Thoracic aorta (tissue), 2 donors: ENCODE measurements at regions not wholly inside any gene's neighbourhood (a gene's known extent, or its start where the extent isn't known, plus 50 kb on each side); places are given as distances from the start of the nearest gene placed in this dataset.

Experiments
- ATAC-seq: fragments of 150-250 bp; one replicate; pipeline ENCODE4 v1.8.0; 2017; ENCODE audit warnings: low read depth; ENCODE audit not compliant: insufficient number of reproducible peaks, low FRiP score
- DNase-seq: peaks from one replicate; pipeline ENCODE4 v3.0.0-alpha.2; 2020; ENCODE audit warnings: low spot score
- H3K27ac ChIP-seq, 2 donors: fragments of 200-600 bp; sonication (generic); 1 replicate in 1 of 2; 2 replicates in 1 of 2; pipeline ENCODE4 v1.5.1; 2016; ENCODE audit warnings: mild to moderate bottlenecking in 2 of 2, moderate library complexity in 2 of 2
- H3K27me3 ChIP-seq: fragments of 200-600 bp; sonication (generic); replicated peaks from 2 replicates; pipeline ENCODE4 v1.6.0; 2016; ENCODE audit warnings: mild to moderate bottlenecking; ENCODE audit not compliant: insufficient read depth
- H3K36me3 ChIP-seq: fragments of 200-600 bp; sonication (generic); one replicate; pipeline ENCODE4 v1.5.1; 2016
- H3K4me1 ChIP-seq, 2 donors: fragments of 200-600 bp; sonication (generic); 1 replicate in 1 of 2; 2 replicates in 1 of 2; pipeline versions ENCODE4 v1.5.1 to v1.6.0; 2016; ENCODE audit warnings: low read depth in 2 of 2, mild to moderate bottlenecking in 1 of 2; ENCODE audit not compliant: control insufficient read depth in 1 of 2
- H3K4me3 ChIP-seq: fragments of 200-600 bp; sonication (generic); 2 replicates; pipeline ENCODE4 v1.5.1; 2016; ENCODE audit warnings: mild to moderate bottlenecking
- H3K9me3 ChIP-seq: fragments of 200-600 bp; sonication (generic); 2 replicates; pipeline ENCODE4 v1.5.1; 2016
- TF ChIP-seq, protein P1 (sequence below): fragments of 200-600 bp; sonication (generic); IDR thresholded peaks from one replicate; pipeline ENCODE4 v1.5.1; 2019; ENCODE audit warnings: antibody characterized with exemption

DNA sequence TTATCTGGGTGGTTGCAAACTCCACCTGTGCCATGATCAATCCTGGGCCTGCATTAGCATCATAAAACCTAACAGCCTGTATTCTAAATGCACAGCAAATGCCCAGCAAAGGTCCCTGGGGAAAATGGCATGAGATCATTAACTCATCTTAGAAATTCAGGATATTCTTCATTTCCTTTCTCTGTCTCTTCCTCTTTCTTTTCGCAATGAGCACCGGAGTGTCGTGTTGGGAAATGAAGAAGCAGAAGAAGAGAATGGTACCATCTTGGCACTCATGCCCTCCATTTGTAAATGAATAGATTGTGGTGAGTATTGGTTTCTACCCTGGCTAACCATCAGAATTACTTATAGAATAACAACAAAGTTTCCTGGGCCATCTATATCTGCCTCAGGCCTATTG, 193.6 kb downstream of the GALC start:
- TF ChIP-seq, protein P1, sequence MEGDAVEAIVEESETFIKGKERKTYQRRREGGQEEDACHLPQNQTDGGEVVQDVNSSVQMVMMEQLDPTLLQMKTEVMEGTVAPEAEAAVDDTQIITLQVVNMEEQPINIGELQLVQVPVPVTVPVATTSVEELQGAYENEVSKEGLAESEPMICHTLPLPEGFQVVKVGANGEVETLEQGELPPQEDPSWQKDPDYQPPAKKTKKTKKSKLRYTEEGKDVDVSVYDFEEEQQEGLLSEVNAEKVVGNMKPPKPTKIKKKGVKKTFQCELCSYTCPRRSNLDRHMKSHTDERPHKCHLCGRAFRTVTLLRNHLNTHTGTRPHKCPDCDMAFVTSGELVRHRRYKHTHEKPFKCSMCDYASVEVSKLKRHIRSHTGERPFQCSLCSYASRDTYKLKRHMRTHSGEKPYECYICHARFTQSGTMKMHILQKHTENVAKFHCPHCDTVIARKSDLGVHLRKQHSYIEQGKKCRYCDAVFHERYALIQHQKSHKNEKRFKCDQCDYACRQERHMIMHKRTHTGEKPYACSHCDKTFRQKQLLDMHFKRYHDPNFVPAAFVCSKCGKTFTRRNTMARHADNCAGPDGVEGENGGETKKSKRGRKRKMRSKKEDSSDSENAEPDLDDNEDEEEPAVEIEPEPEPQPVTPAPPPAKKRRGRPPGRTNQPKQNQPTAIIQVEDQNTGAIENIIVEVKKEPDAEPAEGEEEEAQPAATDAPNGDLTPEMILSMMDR: no peak
- DNase-seq (no peak), ATAC-seq (no peak)
- Histone ChIP-seq H3K36me3 (no peaks in the 10 kb centered on the region), H3K27ac (no peak overlapping the region), H3K4me3 (no peak overlapping the region), H3K4me1 (no peaks in the 10 kb centered on the region), H3K9me3 (no peaks in the 10 kb centered on the region), H3K27me3 (no peaks in the 10 kb centered on the region)

DNA sequence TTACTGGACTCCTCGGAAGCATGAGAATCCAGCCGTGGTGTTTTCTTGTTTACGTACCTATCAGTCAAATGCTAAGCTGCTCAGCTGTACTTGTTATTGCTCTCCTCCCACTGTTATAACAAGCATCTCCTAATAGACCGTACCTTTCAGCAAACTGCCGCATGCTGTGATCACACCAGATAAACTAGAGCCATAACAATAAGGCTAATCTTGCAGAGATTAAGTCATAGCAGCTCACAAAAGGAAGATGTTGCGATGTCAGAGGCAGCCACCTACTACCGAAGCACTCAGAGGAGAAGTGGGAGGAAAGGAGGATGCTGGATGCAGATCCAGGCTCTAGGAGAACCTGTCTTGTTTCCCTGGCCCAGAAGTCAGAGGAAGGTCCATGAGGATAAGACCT, 196.0 kb downstream of the GALC start:
- H3K9me3 ChIP-seq: no peaks in the 10 kb centered on the region
- DNase-seq: no peak
- no peak for ATAC-seq
- H3K4me1 ChIP-seq: no peaks in the 10 kb centered on the region
- H3K27ac ChIP-seq: no peak overlapping the region
- H3K4me3 ChIP-seq: no peak overlapping the region
- no peaks in the 10 kb centered on the region for H3K36me3 ChIP-seq
- TF ChIP-seq, protein P1: no peak
- H3K27me3 ChIP-seq: no peaks in the 10 kb centered on the region

DNA sequence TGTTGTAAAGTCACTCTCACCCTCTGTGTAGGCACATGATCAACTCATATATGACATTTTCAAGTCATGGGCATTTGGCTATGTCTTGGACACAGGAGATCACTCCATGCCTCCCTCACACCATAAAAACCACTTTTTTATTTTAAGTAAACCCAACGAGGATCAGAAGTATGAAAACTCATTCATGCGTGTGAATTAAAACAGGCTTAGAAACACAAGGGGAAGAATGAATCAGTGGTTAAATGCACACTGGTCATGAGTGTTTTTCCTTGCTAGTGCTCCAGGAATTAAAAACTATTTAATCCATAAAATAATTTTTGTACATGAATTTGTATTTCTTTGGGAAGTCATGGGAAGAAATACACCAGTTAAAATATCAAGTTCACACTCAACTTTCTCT, 198.4 kb downstream of the GALC start:
- Histone ChIP-seq H3K27ac (no peak overlapping the region), H3K9me3 (no peaks in the 10 kb centered on the region), H3K4me1 (no peaks in the 10 kb centered on the region), H3K27me3 (no peaks in the 10 kb centered on the region), H3K36me3 (no peaks in the 10 kb centered on the region), H3K4me3 (no peak overlapping the region)
- no peak for ATAC-seq
- DNase-seq: no peak
- TF ChIP-seq, protein P1: no peak

DNA sequence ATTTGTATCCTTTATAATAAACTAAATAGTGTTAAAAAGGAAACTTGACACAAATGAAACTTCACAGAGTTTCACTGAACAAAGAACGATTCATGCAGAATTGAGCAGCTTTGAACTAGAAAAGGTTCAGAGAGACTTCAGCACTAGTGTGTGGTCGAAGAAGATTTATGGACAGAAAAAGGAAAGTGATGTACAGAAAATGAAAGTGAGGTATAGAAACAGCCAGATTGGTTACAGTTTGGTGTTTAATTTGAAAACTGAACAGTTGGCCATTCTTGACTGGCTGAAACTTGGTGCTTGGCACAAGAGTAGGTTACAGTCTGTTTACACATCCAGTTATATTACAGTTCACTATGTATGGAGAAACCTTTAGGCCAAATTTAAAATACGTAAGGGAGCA, 207.1 kb downstream of the GALC start:
- TF ChIP-seq, protein P1: no peak
- H3K9me3 ChIP-seq: no peaks in the 10 kb centered on the region
- no peak overlapping the region for H3K27ac ChIP-seq
- no peaks in the 10 kb centered on the region for H3K36me3 ChIP-seq
- ATAC-seq: no peak
- no peak for DNase-seq
- H3K27me3 ChIP-seq: no peaks in the 10 kb centered on the region
- H3K4me1 ChIP-seq: no peaks in the 10 kb centered on the region
- no peak overlapping the region for H3K4me3 ChIP-seq

DNA sequence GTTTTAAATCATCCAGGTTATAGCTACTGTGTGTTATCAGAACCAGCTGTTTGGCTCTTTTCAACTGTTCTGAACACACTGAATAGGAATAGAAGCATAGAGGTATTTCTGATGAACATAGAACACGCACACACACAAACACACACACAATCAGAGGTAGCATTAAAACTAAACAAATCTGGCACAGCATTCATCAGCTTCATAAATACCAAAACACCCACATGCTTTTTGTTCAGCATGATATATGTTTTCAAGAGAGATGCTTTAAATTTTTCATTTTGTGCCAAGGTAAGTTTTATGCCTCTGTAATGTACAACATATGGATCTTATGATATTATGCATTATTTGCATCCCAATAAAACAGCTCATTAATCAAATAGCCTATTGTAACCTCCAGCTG, 208.6 kb downstream of the GALC start:
- TF ChIP-seq, protein P1: no peak
- Histone ChIP-seq H3K27me3 (no peaks in the 10 kb centered on the region), H3K27ac (no peak overlapping the region), H3K4me1 (no peaks in the 10 kb centered on the region), H3K9me3 (no peaks in the 10 kb centered on the region), H3K36me3 (no peaks in the 10 kb centered on the region), H3K4me3 (no peak overlapping the region)
- no peak for ATAC-seq
- DNase-seq: no peak
